Hepatocyte (in vitro differentiated cells): ENCODE measurements at regions not wholly inside any gene's neighbourhood (a gene's known extent, or its start where the extent isn't known, plus 50 kb on each side); places are given as distances from the start of the nearest gene placed in this dataset.
"Not testable (repeated sequence)": the region's sequence is repeated elsewhere in the genome, so short reads cannot be mapped to it uniquely, and the experiment has no call there.

Experiments used
- DNase-seq: peaks from one replicate; pipeline ENCODE4 v3.0.0-alpha.2; 2016; ENCODE audit warnings: low spot score
- H2AFZ ChIP-seq: fragments of 200-600 bp; sonication (generic); 2 replicates; pipeline ENCODE4 v1.6.0; 2016; ENCODE audit warnings: antibody characterized with exemption, mild to moderate bottlenecking
- H3K27ac ChIP-seq: fragments of 200-600 bp; sonication (generic); 2 replicates; pipeline ENCODE4 v1.5.1; 2016; ENCODE audit warnings: mild to moderate bottlenecking
- H3K27me3 ChIP-seq: fragments of 200-600 bp; sonication (generic); 2 replicates; pipeline ENCODE4 v1.6.1; 2016
- H3K36me3 ChIP-seq: fragments of 200-600 bp; sonication (generic); replicated peaks from 2 replicates; pipeline ENCODE4 v1.5.1; 2016; ENCODE audit warnings: low read depth; ENCODE audit not compliant: insufficient read depth
- H3K4me1 ChIP-seq: fragments of 200-600 bp; sonication (generic); 2 replicates; pipeline ENCODE4 v1.5.1; 2016; ENCODE audit warnings: mild to moderate bottlenecking, moderate library complexity; ENCODE audit not compliant: insufficient read depth
- H3K4me2 ChIP-seq: fragments of 200-600 bp; sonication (generic); 2 replicates; pipeline ENCODE4 v1.6.0; 2016
- H3K4me3 ChIP-seq: fragments of 200-600 bp; sonication (generic); 2 replicates; pipeline ENCODE4 v1.5.1; 2016; ENCODE audit warnings: mild to moderate bottlenecking
- H3K79me2 ChIP-seq: fragments of 200-600 bp; sonication (generic); 2 replicates; pipeline ENCODE4 v1.6.0; 2017; ENCODE audit warnings: mild to moderate bottlenecking
- H3K9me2 ChIP-seq: fragments of 200-600 bp; sonication (generic); replicated peaks from 2 replicates; pipeline ENCODE4 v1.6.0; 2017; ENCODE audit warnings: mild to moderate bottlenecking; ENCODE audit not compliant: insufficient read depth
- H3K9me3 ChIP-seq: fragments of 200-600 bp; sonication (generic); 2 replicates; pipeline ENCODE4 v1.5.1; 2016; ENCODE audit warnings: low read depth, mild to moderate bottlenecking
- H4K20me1 ChIP-seq: fragments of 200-600 bp; sonication (generic); 2 replicates; pipeline ENCODE4 v1.6.0; 2016; ENCODE audit warnings: mild to moderate bottlenecking; ENCODE audit not compliant: insufficient read depth, poor library complexity, severe bottlenecking
- EZH2 ChIP-seq: fragments of 200-600 bp; sonication (generic); IDR thresholded peaks from 2 replicates; pipeline ENCODE4 v1.6.1; 2016; ENCODE audit warnings: antibody characterized with exemption, mild to moderate bottlenecking, borderline replicate concordance
- EZH2phosphoT487 ChIP-seq: fragments of 200-600 bp; sonication (generic); IDR thresholded peaks from one replicate; pipeline ENCODE4 v1.6.1; 2018; ENCODE audit warnings: antibody characterized with exemption, mild to moderate bottlenecking, low read depth, moderate library complexity; ENCODE audit not compliant: unreplicated experiment, severe bottlenecking
- WGBS: methylation state at CpG from one replicate; pipeline ENCODE4 v1.1.6; 2016; ENCODE audit warnings: low lambda C conversion rate; ENCODE audit errors: missing lambda C conversion rate; 5-methylcytosine and 5-hydroxymethylcytosine counted together
- TF ChIP-seq, protein P1 (sequence below): fragments of 200-600 bp; sonication (generic); IDR thresholded peaks from 2 replicates; pipeline ENCODE4 v1.5.1; 2016; ENCODE audit warnings: antibody characterized with exemption, mild to moderate bottlenecking; ENCODE audit not compliant: poor library complexity

DNA sequence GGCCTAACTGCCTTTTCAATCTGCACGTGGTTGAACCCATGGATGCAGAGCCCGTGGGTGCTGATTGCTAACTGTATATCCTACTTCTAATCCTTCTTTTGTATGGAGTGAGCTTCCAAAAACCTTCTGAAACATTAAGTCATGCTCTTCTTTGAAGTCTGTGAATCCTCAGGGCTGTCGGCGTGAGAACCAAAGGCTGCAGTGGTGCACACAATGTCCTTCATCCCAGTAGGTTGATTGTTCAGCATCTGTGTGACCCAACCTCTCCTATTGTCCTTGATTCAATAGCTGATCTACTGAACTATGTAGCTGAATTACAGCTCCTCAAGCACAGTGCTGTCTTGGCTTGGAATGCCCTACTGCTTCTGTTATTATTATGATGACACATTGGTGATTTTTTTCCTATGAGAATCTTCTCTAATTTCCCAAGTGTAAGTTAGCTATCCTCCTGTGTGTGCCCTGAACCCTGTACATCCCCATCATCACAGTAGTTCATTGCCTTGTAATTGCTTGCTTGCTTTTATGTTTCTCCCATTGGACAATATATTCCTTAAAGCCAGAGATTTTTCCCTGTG is 294.6 kb downstream of the TRIML1 start:
- no peaks in the 10 kb centered on the region for H3K36me3 ChIP-seq
- TF ChIP-seq, protein P1, sequence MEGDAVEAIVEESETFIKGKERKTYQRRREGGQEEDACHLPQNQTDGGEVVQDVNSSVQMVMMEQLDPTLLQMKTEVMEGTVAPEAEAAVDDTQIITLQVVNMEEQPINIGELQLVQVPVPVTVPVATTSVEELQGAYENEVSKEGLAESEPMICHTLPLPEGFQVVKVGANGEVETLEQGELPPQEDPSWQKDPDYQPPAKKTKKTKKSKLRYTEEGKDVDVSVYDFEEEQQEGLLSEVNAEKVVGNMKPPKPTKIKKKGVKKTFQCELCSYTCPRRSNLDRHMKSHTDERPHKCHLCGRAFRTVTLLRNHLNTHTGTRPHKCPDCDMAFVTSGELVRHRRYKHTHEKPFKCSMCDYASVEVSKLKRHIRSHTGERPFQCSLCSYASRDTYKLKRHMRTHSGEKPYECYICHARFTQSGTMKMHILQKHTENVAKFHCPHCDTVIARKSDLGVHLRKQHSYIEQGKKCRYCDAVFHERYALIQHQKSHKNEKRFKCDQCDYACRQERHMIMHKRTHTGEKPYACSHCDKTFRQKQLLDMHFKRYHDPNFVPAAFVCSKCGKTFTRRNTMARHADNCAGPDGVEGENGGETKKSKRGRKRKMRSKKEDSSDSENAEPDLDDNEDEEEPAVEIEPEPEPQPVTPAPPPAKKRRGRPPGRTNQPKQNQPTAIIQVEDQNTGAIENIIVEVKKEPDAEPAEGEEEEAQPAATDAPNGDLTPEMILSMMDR = no peak
- TF ChIP-seq EZH2phosphoT487 = no peak
- H3K79me2 ChIP-seq = no peaks in the 10 kb centered on the region
- H3K9me2 ChIP-seq = no peaks in the 10 kb centered on the region
- H3K27me3 ChIP-seq = no peaks in the 10 kb centered on the region
- WGBS = 87% methylated on average over 4 of the region's 4 CpGs
- H2AFZ ChIP-seq = no peak overlapping the region
- no peak overlapping the region for H3K4me3 ChIP-seq
- DNase-seq = no peak
- H4K20me1 ChIP-seq = no peaks in the 10 kb centered on the region
- no peaks in the 10 kb centered on the region for H3K9me3 ChIP-seq
- no peak overlapping the region for H3K27ac ChIP-seq
- no peaks in the 10 kb centered on the region for H3K4me1 ChIP-seq
- no peak overlapping the region for H3K4me2 ChIP-seq

DNA sequence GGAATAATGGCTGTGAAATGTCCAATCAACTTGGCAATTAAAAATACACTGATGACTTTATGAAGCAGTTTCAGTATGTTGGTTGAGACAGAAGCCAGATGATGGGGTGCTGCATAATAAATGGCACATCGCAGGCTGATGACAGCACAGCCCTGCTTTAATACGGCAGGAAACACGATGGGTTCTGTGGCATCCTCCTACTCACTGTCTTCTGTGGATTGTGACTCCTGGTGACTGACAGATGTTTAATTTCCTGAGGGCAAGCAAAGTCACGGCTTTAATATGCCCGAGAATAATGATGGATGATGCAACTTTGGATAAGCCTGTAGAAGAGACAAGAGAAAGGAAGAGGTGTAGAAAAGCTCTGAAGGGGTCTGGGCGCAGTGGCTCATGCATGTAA is 295.4 kb downstream of the TRIML1 start:
- no peak overlapping the region for H3K4me2 ChIP-seq
- no peaks in the 10 kb centered on the region for H3K9me2 ChIP-seq
- TF ChIP-seq, protein P1 = no peak
- TF ChIP-seq EZH2 = no peak
- TF ChIP-seq EZH2phosphoT487 = no peak
- DNase-seq = no peak
- H3K27ac ChIP-seq = no peak overlapping the region
- WGBS = 81% methylated on average over 6 of the region's 6 CpGs
- H3K79me2 ChIP-seq = no peaks in the 10 kb centered on the region
- H3K27me3 ChIP-seq = no peaks in the 10 kb centered on the region
- H3K4me3 ChIP-seq = no peak overlapping the region
- H4K20me1 ChIP-seq = no peaks in the 10 kb centered on the region
- H3K4me1 ChIP-seq = no peaks in the 10 kb centered on the region
- H3K36me3 ChIP-seq = no peaks in the 10 kb centered on the region
- H2AFZ ChIP-seq = no peak overlapping the region
- H3K9me3 ChIP-seq = no peaks in the 10 kb centered on the region

DNA sequence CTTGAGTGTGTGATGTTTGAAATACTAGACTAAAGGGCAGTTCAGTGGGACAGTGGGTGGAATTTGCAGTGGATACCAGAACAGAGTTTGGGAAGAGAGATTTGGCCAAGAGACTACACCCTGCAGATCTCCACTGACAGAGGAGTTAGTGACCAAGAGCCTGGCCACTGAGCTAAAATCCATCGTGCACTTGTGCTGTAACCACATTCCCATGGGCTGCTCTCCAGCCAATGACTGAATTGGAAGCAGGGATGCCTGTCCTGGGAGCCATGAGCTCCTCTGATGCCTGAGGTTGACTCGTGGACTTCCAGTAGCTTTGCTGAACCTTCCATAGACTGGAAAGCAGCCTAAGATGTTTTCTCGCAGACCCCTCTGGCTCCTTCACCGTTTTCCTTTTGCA is 296.1 kb downstream of the TRIML1 start:
- Histone ChIP-seq H3K4me2 (no peak overlapping the region), H4K20me1 (no peaks in the 10 kb centered on the region), H3K9me2 (no peaks in the 10 kb centered on the region), H3K27me3 (no peaks in the 10 kb centered on the region), H3K4me1 (no peaks in the 10 kb centered on the region), H2AFZ (no peak overlapping the region), H3K79me2 (no peaks in the 10 kb centered on the region), H3K9me3 (no peaks in the 10 kb centered on the region), H3K36me3 (no peaks in the 10 kb centered on the region), H3K27ac (no peak overlapping the region), H3K4me3 (no peak overlapping the region)
- TF ChIP-seq EZH2 (no peak), EZH2phosphoT487 (no peak)
- TF ChIP-seq, protein P1 = no peak
- DNase-seq = no peak
- WGBS = 95% methylated on average over 4 of the region's 4 CpGs

GRCh38 chr4:188437535-188437934 is 298.3 kb downstream of the TRIML1 start:
- H3K27ac ChIP-seq = peak overlapping the region; percentile 49
- DNase-seq = no peak

GRCh38 chr4:188438391-188438824 is 299.2 kb downstream of the TRIML1 start:
- H3K79me2 ChIP-seq, H4K20me1 ChIP-seq, H2AFZ ChIP-seq, H3K4me1 ChIP-seq, H3K4me3 ChIP-seq, H3K27me3 ChIP-seq, H3K9me3 ChIP-seq, H3K36me3 ChIP-seq, H3K9me2 ChIP-seq, H3K27ac ChIP-seq: not testable (repeated sequence)
- H3K4me2 ChIP-seq = peak overlapping the region; percentile 21
- peak; percentile 55 for DNase-seq
- WGBS = 52% methylated on average over 5 of the region's 5 CpGs

More at GRCh38 chr4:188437535-188437934, 298.3 kb downstream of the TRIML1 start:
- Histone ChIP-seq H2AFZ (no peak overlapping the region), H3K27me3 (no peaks in the 10 kb centered on the region), H3K9me3 (no peaks in the 10 kb centered on the region), H3K4me2 (peak overlapping the region; percentile 21), H3K79me2 (no peaks in the 10 kb centered on the region), H4K20me1 (no peaks in the 10 kb centered on the region), H3K36me3 (no peaks in the 10 kb centered on the region), H3K9me2 (no peaks in the 10 kb centered on the region), H3K4me3 (no peak overlapping the region), H3K4me1 (no peaks in the 10 kb centered on the region)
- no peak for TF ChIP-seq EZH2
- TF ChIP-seq, protein P1 = no peak
- no peak for TF ChIP-seq EZH2phosphoT487
- 75% methylated on average over 5 of the region's 5 CpGs for WGBS
